HUDEP-2 (cell line): ENCODE measurements at regions not wholly inside any gene's neighbourhood (a gene's known extent, or its start where the extent isn't known, plus 50 kb on each side); places are given as distances from the start of the nearest gene placed in this dataset.

Experiments used
- DNase-seq, 76 experiments: peaks; one replicate each; lab custom pipeline; 2025; ENCODE audit not compliant: unreplicated experiment in 76 of 76; lab: John Stamatoyannopoulos, UW

DNA sequence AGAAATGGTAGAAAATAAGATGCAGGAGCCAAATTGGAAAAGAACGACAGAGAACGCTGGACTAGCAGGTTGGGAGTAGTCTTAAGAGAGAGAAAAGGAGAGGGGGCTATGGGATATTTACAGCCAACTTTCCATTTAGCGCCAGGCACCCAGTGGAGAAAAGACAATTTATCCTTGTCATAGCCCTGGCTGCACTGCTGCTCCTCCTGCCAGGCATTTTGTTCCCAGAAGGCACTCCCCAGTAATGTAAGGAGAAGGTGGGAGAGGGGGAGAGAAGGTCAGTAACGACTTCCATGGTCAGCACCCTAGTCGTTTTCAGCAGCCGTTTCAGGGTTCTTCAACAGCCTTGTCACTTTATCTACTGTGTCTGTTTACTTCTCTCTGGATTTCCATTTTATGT is 159.0 kb downstream of the TRMT11 start:
- DNase-seq: no peak

DNA sequence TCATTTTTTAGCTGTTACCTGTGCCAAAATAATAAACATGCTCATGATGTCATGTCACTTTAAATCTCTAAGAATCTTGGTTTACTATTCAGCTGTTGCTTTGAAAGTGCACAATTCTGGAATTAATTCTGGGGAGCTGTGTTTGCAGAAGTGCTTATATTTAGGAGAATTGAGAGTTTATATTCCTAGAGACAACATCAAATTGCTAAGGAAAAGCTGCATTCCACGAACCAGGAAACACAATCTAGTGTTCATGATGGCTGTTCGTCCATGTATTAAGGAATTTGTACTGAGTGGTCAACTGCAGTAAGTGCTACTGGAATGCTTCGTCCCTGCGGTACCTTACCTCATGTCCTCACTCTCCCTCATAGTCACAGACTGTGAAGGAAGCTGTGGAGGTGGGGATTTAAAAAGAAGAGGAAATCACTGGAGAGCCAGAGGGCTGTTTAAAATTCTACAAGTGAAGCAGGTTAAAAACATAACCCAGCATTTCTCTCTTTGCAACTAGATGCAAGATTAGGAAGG is 161.0 kb downstream of the TRMT11 start:
- DNase-seq: no peak

DNA sequence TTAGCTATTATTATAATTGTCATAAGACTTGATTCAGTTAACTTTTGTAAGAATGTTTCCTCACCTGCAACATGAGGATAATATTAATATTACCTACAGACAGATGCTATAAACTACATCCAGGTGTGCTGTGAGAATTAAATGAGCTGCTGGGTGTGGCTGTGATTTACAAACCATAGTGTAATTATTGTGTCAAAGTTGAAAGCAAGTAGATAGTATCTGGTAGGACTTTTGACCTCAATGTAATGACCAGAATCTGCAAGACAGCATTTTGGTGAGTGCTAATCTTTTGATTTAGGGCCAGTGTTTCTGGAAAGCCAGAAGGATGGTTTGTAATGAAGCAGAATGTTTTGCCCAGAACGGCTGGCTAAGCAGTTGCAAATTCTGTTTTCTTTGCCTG is 162.5 kb downstream of the TRMT11 start:
- DNase-seq: no peak

DNA sequence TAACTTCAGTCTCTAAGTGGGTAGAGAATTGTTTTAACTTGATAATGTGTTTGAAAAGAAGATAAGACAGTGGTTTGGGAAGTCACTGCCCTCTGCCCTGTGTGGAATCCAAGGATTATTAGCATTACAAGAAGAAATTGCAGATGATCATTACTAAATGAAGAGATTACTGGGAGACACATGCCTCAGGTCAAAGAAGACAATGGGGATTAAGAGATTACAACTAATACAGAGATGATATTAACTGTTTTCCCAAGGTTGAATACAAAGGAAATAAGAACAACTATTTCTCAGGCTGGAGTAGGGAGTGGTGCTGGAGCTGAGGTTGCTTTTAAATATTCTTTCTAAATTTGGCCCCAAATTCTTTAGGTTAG is 166.0 kb downstream of the TRMT11 start:
- no peak for DNase-seq

DNA sequence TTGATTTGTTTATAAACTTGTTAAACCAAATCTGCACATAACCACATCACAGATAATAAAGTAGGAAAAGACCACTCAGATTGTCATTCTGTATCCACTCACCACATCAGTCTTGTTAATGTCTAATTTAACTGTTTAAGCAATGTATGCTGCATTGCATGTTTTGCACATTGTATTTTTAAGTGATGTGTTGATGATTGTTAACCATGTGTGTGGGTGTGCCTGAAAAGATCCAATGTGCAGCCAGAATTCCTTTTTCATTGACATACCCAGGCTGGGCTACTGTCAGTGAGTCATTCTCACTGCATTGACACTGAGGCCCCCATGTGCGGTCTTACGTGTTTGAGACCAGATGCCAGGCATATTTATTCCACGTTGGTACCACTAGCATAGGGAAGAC is 167.3 kb downstream of the TRMT11 start:
- no peak for DNase-seq

DNA sequence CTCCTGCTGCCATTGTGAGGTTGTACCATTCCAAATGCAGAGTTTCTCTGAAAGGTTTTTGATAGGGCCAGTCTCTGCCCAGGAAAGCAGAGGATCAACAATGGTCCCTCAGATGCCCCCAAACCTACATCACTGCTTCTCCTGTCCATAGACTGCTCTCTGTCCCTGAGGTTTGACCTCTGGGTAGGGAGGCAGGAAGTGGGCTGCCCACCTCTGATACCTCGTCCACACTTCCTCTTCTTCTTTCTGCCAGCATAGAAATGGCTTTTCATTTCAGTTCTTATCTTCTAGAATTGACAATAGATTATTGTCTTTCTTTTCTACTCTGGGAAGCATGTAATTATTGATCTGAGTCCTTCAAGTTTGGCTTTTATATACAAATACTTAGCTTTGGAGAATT is 170.6 kb downstream of the TRMT11 start:
- DNase-seq: no peak

DNA sequence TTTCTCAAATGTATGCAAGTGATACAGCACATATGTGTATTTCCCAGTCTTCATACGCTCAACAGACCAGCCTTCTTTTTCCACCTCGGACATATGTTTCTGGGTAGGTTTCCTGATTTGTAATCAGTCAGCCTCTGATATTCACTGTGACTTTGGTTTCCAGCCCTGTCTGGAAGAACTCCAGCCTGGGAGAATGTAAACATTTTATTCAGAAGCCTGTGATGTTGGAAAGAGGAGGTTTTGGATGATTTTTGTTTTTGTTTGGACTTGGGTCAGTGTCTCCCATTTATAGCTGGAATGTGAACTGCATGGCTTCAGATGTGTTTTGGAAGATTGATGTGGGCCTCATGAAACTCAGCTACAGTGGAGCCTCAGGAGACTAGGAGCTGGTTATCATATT is 172.2 kb upstream of the CENPW start:
- DNase-seq: no peak

DNA sequence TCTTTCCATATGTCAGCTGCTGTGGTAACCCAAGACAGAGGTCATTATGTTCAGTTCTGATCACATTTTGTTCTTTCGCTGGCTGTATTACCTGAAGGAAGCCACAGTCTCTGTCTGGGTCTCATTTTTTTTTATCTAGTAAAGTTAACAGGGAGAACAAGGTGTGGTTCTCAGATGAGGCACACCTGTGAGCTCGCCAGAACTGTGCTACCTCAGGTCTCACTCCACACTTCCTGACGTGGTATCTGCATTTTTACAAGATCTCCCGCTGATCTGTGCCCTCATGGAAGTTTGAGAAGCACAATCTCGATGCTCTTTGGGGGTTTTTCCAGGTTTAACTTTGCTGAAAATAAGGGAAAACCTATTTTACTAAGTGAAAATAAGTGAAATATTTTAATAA is 169.5 kb upstream of the CENPW start:
- no peak for DNase-seq

DNA sequence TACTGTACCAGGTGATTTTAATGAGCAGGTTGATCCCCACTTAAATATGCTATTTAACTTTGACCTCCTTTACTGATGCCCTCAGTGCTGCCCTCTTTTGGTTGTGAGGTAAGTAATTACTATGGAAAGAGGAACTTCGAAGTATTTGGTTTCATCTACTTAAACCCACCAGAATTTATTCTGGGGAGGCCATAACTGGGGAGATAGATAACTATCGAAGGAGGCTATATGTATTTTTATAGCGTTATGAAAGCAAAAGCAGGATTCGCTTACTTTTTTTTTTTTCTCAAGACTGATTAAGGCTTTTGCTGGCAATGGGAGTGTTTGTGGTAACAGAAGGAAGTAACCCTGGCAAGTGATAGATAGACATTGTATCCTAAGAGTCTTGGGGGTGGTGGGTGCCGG is 168.9 kb upstream of the CENPW start:
- peak in 50 of 76 experiments; percentile 9 to 75 (median 50) for DNase-seq

DNA sequence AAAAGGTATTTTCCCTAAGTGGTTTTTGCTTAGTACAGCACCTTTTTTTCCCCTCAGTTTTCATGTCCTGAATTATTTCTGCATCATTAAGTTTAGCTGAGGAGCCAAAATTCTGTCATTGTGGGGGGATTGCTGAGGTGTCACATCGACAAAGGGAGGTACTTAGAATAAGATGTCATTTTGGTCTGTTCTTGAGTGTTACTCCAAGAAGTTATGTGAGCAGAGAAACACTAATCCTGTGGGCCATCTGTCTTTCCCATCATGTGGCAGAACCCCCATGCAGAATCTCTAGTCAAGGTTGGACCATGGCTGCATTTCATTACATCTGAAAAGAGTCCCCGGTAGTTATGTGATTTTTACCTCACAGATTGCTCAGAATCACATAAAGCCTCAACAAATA is 167.8 kb upstream of the CENPW start:
- DNase-seq: no peak

DNA sequence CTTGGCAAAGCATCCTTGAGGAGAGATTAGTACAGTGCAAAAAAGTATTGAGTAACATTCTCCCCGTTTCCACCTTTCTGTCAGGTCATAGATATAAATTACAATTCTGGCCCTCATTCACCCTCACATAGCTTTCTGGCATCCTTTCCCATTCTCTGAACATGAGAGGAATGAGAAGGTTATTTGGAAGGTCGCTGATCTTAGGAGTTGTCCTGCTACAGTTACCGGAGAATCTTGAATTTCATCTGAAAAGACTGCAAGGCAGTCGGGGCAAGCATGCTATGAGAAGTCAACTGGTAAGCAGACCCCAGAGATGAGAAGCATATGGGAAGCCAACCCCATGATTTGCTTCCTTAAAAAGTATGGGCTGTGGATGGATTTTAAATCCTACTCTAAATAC is 166.7 kb upstream of the CENPW start:
- no peak for DNase-seq

DNA sequence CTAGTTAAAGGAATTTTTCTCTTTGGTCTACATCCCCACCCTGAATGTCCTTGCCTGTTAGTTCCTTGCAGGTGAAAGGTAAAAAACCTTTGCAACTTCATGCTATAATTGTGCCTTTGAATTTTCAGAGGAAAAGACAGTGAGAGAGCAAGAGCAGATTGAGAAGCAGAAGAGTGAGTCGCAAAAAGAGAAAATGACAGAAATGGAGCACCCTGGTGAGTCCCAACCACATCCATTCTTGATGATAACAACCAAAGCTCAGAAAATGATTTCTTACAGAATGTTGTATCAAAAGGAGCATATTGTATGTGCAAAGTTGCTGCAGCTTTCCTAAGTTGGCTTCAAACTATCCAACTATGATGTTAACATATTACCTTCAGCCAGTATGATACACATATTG is 165.2 kb upstream of the CENPW start:
- no peak for DNase-seq

DNA sequence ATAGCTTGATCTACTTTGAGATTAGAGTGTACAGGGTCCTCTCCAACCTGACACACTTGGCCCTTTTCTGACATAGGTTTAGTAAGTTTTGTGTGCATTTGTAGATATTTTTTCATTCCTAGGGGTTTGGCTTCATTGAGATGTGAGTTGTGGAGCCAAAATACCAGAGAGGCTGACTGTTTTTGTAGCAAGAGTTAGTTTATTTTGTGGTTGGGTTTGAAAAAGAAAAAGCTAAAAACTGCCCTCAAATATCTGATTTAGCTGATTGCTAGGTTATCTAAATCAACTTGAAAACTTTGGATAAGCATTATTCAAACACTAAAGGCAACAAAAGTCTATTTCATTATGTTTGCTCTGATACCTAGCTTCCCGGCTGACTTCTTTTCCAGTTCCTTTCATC is 164.7 kb upstream of the CENPW start:
- no peak for DNase-seq

DNA sequence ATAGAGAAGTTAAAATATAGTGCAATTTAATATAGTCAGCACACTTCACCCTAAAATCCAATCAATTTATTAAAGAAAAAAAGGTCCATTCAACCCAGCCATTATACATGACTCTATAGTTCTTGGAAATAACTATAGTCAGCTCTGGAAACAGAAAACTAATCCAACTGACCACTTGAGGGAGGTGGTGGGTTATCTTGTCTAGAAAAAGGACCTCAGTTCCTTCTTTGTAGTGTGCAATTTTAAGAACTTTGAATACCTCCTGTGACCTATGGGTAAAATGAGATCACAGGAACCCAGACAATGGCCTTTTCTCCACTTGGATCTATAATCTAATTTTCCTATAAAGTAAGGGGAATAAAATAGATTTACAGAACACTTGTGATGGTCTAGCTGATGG is 163.6 kb upstream of the CENPW start:
- DNase-seq: peak in 13 of 76 experiments; percentile 6 to 45 (median 22)

DNA sequence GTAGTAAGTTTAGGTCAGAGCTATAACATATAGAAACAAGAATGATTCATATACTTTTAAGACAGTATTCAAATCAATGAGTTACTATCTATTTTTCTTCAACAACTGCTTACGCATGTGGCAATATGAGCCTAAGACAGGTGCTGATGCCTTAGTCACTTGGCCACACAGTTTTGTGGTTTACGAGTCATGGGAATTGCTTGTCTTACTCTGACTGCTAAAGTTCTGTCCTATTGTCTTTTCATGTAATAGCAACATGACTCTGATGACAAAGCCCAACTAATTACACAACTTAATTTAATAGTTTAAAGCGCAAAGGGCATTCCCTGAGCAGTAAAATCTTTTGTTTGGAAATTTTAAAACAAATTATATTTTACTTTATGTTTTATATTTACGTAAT is 159.3 kb upstream of the CENPW start:
- peak in 13 of 76 experiments; percentile 4 to 38 (median 17) for DNase-seq

DNA sequence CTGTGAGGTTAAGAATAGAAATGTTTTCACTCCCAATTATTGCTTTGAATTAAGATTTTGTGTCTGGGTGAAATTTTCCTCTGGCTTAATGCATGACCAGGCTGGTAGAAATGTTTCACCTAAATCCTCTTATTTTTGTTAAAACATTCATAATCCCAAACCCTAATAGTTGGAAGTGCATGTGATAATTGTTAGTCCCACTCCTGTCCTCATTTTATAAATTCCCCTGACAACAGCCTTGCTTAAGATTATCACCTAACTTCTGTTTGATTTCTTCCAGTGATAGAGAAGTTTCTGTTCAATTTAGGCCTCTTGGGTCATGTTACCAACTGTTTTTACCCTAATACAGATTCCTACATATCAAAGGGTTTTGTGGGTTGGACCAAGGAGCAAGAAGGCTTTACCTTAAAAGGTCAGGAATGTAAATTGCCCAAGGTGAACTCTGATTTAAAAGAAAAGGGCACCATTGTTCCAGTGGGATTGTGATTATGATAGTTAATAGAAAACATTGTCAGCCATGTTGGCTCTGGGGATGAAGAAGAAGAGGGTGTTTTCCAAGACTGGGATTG is 158.7 kb upstream of the CENPW start:
- no peak for DNase-seq

DNA sequence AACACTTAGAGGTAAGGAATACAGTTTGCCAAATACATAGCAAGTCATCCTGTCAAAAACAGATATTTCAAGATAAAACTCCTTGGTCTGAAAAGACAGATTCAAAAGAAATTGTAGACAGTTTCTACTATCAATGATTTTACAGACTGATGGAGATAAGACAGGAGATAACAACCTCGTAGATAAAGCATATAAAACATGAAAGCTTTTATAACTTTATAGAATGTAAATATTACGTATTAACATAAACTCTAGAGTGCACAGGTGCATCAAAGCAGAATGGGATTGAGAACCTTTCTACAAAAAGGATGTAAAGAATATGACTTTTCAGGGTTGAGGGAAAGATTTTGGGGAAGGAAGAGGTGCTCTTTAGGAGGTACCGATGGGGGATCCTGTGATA is 158.0 kb upstream of the CENPW start:
- no peak for DNase-seq

DNA sequence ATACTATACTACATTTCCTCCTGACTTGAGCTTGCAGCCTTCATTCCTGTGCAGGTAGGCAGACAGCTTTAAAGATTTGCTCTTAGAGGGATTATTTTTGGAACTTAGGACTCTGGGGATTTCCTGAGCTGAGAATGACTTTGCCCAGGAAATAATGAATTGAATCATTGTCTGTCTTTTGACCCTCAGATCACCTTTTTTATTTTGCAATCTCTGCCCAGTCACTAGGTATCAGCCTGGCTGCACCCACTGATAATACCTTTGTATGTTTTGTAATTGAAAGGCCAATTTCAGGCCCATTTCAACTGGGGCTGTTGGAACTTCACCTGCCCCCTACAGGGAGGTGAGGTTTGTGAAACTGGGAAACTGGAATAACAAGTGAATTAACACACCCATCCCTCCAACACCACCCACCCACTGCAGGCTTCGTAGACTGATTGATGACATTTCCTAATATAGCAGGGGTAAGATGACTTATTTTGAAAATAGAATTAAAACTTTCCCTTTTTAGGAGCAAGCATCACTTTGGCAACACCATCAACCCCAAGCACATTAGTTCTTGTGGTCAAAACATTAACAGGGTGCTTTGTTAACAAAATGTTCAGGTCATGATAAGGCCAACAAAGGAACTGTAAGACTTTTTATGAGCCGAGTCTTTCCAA is 157.1 kb upstream of the CENPW start:
- DNase-seq: no peak

DNA sequence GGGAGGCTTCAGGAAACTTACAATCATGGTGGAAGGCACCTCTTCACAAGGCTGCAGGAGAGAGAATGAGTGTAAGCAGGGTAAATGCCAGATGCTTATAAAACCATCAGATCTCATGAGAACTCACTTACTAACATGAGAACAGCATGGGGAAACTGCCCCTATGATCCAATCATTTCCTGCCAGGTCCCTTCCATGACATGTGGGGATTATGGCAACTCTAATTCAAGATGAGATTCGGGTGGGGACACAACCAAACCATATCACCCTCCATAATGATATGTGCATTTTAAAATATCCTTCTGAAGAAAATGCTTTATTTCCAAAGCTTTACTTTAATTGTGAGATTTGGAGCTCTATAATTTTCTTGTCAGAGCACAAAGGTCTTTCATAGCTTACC is 154.1 kb upstream of the CENPW start:
- no peak for DNase-seq

DNA sequence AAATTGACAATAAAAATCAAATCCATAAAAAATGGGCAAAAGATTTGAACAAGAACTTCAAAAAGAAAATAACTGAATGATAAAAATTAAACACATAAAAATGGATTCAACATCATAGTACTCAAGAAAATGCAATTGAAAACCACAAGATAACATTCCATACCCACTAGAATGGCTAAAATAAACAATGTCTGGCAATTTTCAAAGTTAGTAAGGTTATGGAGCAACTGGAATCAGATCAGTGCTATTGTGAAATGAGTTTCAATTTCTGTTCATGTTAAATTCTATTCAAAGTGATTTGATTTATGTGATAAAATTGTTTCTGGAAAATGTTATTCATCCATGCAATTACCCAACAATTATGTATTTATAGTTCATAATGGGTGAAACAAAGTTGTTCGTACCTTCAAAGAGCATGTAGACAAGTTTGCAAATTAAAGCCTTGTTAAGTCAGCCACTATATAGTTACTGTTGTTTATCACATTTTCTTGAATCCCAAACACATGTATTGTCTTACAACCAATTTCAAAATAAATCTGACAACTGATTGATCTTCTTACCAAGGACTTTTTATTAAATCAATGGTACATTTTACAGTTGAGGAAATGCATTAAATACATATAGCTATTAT is 151.5 kb upstream of the CENPW start:
- DNase-seq: no peak

DNA sequence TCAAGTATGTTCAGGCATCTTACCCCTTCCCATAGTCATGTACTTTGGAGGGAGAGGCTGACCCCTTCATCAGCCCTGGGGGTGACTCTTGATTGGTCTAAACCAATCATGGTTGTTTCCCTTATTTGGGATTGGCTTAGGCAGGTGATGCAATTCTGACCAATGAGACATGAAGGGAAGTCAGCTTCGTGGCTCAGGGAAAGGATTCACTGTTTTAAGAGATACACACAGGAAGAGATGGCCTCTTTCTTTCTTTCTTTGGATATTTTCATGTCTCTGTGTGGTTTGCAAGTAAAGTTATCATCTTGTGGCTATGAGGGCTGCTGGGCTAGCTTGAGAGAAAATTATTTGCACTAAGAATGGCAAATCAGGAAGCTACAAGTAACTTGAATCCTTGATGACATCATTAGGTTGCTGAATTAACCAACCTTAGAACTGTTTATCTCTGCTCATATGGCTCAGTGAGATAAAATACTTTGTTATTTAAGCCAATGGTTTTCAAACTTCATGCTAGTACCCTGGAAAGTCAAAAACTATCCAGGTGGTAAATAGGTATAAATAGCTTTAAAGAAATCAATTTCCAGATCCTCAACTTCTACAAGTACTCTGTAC is 144.2 kb upstream of the CENPW start:
- no peak for DNase-seq

DNA sequence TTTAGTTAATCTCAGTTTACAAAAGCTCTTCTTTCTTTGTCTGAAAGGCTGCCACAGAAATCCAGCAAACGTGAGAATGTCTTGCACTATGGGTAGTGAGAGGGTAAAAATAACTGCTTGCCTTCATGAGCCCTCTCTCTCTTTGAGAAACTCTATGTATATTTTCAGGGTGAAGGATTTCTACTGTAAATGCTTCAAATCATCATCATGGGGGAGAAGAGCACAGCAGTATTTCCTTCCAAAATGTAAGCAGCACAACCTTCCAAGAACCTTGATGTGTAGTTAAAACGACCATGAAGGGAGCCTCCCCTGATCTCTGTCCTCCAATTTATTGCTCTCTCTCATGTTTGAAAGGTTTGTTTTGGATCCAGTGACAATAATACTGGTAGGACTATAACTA is 141.3 kb upstream of the CENPW start:
- no peak for DNase-seq
